NCI-H1105 treated with DMSO at 0.1 percent for 48 hours (cell line): ENCODE measurements at regions not wholly inside any gene's neighbourhood (a gene's known extent, or its start where the extent isn't known, plus 50 kb on each side); places are given as distances from the start of the nearest gene placed in this dataset.

Experiments
- DNase-seq: peaks from one replicate; lab custom pipeline; 2025; lab: John Stamatoyannopoulos, UW

GRCh38 chr4:156101571-156101970, 147.9 kb upstream of the CTSO start:
- no peak for DNase-seq

DNA sequence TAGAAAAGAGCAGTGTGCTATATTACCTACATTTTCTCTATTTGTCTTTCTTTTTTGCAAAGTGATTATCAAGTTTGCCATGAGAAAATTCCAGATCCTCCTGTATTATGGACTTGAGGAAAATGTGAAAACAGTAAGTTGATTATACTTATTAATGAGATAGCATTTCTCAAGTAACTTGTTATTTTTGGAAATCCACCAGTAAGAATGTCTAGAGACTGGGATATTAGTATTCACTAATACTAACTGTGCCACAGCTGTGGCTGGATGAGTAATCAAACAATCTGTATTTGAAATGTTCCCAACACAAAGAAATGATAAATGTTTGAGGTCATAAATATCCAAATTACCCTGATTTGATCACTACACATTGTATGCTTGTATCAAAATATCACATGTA, 147.0 kb upstream of the CTSO start:
- no peak for DNase-seq

DNA sequence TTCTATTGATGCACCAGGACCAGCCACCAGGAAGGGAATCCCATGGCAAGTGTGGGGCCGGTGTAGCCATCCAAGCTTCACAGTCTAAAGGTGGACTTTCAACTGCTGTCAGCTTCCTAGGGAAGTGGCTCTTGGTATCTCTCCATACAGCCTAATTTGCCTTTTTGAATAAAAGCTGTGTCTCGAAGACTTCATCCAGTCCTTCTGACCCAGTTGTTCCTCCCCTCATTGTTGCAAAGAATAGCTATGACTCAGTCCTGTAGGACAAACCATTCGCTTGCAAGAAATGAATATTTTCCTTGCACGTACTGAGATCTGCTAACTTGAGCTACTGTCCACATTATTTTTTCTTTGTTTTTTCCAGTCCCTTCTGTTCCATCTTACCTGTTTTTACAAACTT, 145.1 kb upstream of the CTSO start:
- DNase-seq, result no peak

DNA sequence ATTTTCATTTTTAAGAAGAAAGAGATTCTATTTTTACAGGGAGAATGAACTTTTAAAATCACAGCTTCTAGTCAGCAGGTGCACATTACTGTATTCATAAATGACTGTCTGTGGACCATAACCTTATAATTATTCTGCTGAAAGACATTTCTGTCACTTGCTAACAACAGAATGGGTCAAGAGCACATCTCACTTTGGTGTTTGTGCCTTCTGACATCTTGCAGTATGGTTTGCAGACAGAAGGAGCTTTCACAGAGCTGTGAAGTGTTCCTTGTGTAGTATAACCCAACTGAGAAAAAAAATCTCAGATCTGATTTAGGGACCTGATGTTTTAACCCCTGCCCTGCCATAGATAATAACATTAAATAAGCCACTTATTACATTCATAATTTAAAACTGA, 131.4 kb upstream of the CTSO start:
- no peak for DNase-seq

DNA sequence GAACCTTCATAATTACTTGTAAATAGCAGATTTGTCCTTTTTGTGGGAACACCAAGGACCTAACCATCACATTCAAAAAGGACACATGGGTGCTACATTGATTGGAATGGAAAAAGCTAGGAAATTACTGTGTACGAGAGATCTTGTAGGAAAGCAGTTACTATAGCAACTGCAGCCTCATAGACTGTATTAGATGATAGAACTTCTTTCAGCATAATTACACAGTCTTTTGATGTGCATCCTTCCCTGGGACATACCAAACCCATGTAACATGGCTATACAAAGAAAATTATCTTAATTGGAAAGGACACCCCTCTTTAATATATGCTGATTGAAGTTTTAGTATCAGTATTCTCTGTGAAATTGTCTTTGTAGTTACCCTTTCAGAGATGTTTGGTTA, 130.7 kb upstream of the CTSO start:
- DNase-seq, result no peak

DNA sequence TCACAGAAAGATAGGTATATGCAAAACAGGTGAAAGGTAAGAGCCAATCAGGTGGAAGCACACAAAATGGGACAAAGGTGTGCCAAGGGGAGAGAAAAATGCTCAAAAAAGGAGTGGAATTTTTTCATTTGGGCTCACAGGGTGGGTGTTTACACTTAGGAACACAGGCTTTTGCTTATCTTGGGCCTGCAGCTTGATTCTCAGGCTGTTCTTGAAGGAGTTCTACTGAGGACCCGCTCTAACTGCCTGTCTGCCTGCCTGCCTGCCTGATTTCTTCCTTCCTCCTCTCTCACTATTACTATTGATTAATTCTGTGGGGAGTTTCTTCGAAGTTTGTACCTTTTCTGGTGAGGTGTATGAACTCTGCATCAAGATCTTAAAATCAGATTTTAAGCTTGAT, 120.3 kb upstream of the CTSO start:
- DNase-seq, result no peak

- no peak for DNase-seq
Measured at GRCh38 chr4:156060661-156061060, 107.0 kb upstream of the CTSO start.

- DNase-seq, result no peak
Measured at GRCh38 chr4:156053174-156053573, 99.5 kb upstream of the CTSO start.

GRCh38 chr4:156052116-156052515, 98.5 kb upstream of the CTSO start:
- no peak for DNase-seq

DNA sequence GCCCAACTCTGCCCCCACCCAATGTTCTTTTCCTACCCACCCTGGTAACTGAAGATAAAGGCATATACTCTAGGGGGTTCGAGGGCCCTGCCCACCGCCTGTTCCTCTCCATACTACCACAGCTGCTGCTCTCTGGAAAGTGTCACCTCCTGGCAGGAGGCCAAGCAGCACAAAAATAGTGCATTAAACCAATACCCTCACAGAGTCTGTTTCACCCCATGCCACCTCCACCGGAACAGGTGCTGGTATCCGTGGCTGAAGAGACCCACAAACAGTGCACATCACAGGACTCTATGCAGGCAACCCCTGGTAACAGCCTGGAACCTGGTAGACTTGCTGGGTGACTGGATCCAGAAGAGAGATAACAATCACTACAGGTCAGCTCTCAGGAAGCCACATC, 85.1 kb upstream of the CTSO start:
- no peak for DNase-seq

DNA sequence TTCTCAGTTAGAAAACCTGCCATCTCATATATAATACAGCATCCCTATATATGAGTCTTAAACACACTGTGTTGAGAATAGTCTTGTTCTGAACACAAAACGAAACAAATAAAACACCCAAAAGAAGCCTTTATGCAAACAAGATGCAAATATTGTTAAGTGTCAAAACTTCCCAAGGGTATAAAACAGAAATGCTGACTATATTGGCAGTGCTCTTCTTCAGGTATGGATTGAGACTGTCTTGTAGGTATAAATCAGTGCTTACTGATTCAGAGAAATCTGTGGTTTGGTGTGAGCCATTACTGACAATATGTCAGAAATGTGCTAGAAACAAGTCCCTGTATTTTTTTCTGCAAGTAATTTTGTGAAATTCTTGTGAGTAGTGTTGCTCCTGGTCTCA, 82.8 kb upstream of the CTSO start:
- no peak for DNase-seq

DNA sequence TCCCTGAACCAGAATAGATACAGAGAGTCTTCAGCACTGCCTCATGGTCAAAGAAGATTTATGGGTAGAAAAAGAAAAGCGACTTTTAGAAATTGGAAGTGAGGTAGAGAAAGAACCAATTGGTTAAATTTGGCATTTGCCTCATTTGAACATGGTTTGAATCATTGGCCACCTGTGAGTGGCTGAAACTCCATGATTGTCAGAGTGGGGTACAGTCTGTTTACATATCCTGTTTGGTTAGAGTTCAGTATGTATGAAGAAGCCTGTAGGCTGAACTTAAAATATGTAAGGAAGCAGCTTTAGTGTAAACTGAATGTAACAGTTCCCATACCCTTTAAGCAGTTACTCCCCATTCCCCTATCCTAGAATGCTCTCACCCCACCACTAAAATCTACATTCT, 76.0 kb upstream of the CTSO start:
- DNase-seq, result no peak

- no peak for DNase-seq
Measured at GRCh38 chr4:156021298-156021697, 67.6 kb upstream of the CTSO start.

DNA sequence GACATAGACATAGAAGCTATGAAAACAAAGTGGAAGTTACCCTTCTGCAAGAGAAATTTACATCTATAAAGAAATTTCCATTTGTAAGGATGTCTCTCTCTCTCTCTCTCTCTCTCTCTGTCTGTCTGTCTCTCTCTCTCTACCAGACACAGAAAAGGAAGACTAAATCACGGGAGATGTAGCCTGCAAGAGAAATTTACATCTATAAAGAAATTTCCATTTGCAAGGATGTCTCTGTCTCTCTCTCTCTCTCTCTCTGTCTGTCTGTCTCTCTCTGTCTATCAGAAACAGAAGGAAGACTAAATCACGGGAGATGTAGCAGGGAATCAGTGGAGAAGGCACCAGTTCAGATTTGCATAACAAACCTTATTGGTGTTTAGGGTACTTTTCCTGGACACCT, 65.6 kb upstream of the CTSO start:
- DNase-seq, result no peak

- DNase-seq, result no peak
Measured at GRCh38 chr4:156018383-156018782, 64.7 kb upstream of the CTSO start.

- no peak for DNase-seq
Measured at GRCh38 chr4:156015781-156016180, 62.1 kb upstream of the CTSO start.

DNA sequence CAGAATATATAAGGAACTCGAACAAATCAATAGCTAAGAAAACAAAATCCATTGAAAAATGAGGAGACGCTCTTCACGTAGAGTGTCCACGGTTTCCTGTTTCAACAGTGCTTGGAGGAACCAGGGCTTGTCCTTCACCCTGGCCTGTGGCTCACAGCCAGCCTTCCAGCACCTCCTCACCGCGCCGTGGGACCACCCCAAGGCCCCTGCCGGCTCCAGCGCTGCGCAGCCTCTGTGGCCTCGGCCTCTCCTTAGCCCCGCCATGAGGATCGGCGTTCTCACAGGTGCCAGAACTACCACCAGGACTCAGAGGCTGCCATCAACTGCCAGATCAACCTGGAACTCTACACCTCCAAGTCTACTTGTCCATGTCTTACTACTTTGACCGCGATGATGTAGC, 52.5 kb upstream of the CTSO start:
- no peak for DNase-seq
